WTC11 (cell line): ENCODE measurements at regions not wholly inside any gene's neighbourhood (a gene's known extent, or its start where the extent isn't known, plus 50 kb on each side); places are given as distances from the start of the nearest gene placed in this dataset.

ENCODE experiments used
- CTCF ChIP-seq: fragments of 200-600 bp; IDR thresholded peaks from 2 replicates; pipeline ENCODE4 v1.8.0; 2022; ENCODE audit warnings: antibody characterized with exemption
- EMX1 ChIP-seq: fragments of 250-450 bp; sonication (Bioruptor Pico); IDR thresholded peaks from 2 replicates; pipeline ENCODE4 v1.8.0; 2021; ENCODE audit warnings: mild to moderate bottlenecking

DNA sequence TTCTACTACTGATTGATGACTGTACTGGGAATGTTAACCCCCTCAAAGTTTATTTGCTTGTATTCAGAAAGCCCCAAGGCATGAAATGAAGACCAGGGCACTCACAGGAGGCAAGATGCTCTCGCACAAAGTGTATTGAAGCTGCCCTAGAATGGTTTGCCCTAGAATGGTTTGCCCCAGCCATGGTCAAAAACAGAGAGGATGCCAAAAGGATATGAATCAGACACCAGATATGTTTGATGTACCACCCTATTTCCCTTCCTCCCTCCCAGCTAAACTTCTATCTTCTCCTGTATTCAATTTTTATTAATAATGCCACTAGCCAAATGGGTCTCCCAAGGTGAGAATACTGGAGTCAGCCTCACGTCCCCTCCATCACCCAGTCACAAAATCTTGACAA, 101.3 kb downstream of the TMCO5A start:
- TF ChIP-seq EMX1 (CRISPR knock-in tag) (no peak), CTCF (no peak)
